ENCODE measurements at regions not wholly inside any gene's neighbourhood (a gene's known extent, or its start where the extent isn't known, plus 50 kb on each side); places are given as distances from the start of the nearest gene placed in this dataset.

DNA sequence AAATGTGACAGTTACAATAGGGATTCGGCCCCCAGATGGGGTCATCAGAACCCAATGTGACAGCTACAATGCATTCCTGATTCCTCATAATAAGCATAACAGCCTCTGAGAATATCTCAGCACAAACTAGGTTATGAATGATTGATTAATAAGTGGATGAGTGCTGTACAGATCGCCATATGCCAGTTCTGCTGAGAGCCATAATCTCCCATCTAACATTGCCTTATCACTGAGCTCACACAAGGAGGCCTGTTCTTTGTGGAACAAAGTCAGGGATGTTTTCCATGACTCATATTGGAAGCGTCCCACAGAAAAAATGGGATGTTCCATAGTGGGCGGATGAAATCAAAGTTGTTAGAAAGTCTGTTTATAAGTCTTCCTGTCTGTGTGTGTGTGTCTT lies 89.6 kb downstream of the KIF4B start:
- in situ Hi-C loops (cut with HindIII; ENCODE audit: low pct_unique_long_range_greater_than_20kb, low sequenced_read_pairs) = no loop called here
- DNase-seq (ENCODE audit: low read depth, low spot score) = no peak

DNA sequence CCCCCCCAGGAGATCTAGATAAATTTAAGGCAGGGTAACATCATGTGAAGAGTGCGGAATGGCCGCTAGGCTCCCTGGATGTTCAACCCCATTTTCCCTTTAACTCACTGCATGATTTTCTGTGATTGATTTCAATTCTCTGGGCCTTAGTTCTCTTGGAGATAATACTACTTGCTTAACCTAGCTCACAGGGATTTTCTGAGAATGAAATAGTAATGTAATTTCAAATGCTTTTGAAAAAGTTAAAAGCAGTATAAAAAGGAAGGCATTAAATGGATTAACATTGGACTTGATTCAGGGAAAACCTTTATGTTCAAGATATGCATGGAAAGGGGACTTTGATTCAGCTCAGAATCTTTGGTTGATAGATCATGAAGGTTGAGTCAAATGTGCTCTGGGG lies 90.9 kb downstream of the KIF4B start:
- in situ Hi-C loops (cut with HindIII; ENCODE audit: low pct_unique_long_range_greater_than_20kb, low sequenced_read_pairs) = no loop called here
- DNase-seq (ENCODE audit: low read depth, low spot score) = no peak

DNA sequence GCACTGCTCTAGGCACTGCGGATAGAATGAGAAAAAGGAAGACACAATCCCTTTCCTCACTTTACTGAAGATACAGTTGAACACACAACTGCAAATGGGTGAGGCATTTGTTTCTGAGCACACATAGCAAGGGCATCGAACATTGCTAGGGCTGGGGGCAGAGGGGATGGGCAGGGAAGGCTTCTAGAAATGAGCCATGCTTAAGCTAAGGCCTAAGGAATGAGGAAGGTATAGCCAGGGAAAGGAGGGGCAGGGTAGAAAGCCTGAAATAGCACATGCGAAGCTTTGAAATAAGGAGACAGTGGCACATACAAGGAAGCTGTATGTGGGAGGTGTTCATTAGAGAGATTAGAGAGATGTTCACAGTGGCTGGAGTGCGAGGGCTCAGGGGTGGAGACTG lies 92.7 kb downstream of the KIF4B start:
- in situ Hi-C loops (cut with HindIII; ENCODE audit: low pct_unique_long_range_greater_than_20kb, low sequenced_read_pairs) = no loop called here
- DNase-seq (ENCODE audit: low read depth, low spot score) = no peak

DNA sequence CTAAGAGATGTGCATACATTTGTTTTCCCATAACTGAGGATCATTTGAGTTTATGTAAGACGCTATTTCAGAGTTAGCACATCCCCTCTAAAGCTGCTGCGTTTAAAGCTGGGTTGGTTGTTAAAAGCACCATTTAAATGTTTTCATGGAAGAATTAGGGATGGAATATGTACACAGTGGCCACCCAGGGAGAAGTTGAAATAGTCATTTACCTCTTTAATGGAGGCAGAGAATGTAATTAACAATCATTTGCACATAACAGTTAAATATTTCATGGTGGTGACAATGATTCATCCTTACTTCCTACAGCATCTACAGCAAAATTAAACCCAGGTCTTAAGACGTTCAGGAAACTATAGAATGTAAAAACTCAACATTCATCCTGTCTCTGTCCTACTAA lies 100.3 kb downstream of the KIF4B start:
- DNase-seq (ENCODE audit: low read depth, low spot score) = no peak
- in situ Hi-C loops (cut with HindIII; ENCODE audit: low pct_unique_long_range_greater_than_20kb, low sequenced_read_pairs) = no loop called here

DNA sequence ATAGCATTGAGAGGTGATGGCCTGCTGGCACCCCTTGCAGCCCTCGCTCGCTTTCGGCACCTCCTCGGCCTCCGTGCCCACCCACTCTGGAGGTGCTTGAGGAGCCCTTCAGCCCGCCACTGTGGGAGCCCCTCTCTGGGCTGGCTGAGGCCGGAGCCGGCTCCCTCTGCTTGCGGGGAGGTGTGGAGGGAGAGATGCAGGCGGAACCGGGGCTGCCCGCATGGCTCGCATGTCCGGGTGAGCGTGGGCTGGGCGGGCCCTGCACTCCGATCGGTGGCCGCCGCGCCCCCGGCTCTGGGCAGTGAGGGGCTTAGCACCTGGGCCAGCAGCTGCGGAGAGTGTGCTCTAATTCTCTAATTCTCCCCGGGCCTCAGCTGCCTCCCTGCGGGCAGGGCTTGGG lies 101.1 kb downstream of the KIF4B start:
- DNase-seq (ENCODE audit: low read depth, low spot score) = no peak
- in situ Hi-C loops (cut with HindIII; ENCODE audit: low pct_unique_long_range_greater_than_20kb, low sequenced_read_pairs) = no loop called here

DNA sequence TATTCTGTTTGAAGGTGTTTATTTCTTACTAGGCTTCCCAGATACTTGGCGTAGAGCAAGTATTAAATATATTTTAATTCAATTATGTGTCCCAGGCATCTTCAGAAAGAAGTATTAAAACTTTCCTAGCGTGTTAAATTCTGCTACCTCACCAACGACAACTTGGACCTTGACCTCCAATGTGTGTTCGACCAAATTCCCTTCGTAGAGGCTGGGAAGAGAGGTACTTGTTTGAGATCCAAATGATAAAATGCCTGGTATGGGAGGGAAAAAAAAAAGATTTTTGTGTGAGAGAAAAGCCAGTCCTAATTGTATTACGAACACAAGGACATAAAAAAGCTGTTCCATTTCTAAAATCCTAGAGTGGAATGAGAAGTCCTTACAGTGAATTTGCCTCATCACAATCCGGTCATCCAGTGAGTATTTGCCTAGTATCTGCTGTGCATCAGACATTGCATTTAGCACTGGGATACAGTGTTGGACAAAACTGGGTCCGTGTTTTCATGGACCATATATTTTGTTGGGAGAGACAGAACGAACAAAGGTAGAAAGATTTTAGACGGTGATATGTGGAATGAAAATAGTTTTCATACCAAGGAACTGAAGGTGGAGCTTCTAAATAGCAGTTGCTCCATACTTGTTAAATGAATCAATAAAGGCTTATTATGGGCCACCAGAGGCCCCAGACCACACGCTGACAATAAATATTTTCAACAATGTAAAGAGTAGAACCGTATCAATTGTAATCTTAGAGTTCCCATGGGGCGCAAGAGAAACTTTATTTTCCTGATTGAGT lies 103.1 kb downstream of the KIF4B start:
- in situ Hi-C loops (cut with HindIII; ENCODE audit: low pct_unique_long_range_greater_than_20kb, low sequenced_read_pairs) = no loop called here
- no peak for DNase-seq (ENCODE audit: low read depth, low spot score)

DNA sequence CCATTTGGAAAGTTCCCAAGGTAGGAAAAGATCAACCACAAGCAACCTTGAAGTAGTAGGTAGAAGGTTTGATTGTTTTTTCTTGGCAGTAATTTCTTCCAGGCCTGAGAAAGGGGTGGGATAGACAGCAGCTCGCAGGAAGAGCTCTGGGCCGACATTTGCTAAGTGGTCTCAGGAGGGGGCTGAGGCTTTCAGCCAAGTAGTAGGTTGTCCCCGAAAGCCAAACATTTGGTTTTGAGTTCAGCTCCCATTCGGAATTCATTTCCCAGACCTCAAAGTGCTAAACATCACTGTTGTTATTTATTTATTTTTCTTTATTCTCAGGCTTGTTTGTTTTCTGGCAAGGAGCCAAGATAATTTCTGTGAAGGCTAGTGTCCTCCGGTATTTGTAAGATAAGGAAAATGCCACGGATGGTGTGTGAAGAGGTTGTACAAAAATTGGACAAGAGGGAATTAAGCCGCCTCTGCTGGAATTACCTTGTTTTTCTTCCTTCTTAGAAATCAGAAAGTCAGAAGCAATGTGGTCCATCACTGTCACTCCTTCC lies 112.1 kb downstream of the KIF4B start:
- in situ Hi-C loops (cut with HindIII; ENCODE audit: low pct_unique_long_range_greater_than_20kb, low sequenced_read_pairs) = no loop called here
- DNase-seq (ENCODE audit: low read depth, low spot score) = no peak

DNA sequence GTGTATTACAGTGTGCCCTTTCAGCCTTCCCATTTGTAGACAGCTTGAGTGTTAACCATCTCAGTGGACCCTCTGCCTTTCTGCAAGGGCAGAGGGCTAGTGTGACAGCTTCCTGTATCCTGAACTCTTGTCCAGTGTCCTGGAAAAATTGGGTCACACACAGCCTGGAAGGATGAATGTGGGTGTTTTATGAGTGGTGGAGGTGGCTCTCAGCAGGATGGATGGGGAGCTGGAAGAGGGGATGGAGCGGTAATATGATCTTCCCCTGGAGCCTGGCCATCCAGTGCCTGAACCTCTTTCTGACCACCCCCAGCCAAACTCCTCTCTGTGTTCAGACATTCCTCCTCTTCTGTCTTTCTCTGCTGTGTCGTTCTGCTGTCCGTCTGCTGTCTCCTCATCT lies 113.0 kb downstream of the KIF4B start:
- DNase-seq (ENCODE audit: low read depth, low spot score) = no peak
- in situ Hi-C loops (cut with HindIII; ENCODE audit: low pct_unique_long_range_greater_than_20kb, low sequenced_read_pairs) = no loop called here

DNA sequence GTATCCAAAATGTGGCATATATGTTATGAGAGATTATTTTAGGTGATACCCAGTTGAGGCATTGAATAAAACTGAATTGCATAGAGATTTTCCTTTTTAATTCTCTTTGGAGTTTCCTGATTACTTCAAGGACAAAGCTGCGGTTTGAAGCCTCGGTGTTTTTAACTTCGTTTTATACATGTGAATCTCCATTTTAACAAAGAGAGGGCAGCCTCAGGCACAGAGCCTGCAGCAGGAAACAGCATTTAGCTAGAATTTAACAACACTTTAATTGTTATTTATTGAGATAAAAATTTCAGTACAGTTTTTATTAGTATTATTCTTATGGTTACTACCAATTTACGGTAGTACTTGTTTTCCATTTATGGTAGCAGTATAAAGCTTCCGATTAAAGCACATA lies 114.0 kb downstream of the KIF4B start:
- in situ Hi-C loops (cut with HindIII; ENCODE audit: low pct_unique_long_range_greater_than_20kb, low sequenced_read_pairs) = no loop called here
- no peak for DNase-seq (ENCODE audit: low read depth, low spot score)

DNA sequence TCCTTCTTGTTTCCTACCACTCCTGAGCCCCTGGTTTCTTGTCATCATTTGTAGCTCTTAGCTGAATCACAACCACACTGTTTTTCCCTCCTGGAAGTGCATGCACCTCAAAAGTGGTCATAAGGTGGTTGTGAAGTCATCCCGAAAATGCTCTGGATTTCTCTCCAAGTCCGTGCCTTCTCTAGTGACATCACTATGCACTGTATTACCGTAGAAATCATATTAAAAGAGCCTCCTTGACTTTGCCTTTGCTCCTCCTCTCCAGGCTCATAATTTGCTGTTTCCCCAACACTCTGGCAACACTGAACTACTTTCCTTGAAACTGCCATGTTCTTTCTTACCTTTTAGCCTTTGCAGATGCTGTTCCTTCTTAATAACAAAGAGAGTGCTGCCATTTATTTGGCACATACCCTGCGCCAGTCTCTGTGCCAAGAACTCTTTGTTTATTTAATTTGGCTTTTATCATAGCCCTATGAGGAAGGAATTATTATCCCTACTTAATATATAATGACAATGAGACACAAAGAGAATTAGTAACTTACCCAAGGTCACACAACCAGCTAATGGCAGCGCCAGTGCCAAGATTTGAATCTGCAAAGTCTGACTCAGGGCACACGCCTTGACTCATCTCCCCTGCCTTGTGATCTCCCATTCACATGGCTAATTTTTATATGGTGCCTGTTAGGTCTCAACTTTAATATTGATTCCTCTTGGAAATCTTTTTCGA lies 115.4 kb downstream of the KIF4B start:
- DNase-seq (ENCODE audit: low read depth, low spot score) = no peak
- in situ Hi-C loops (cut with HindIII; ENCODE audit: low pct_unique_long_range_greater_than_20kb, low sequenced_read_pairs) = no loop called here

DNA sequence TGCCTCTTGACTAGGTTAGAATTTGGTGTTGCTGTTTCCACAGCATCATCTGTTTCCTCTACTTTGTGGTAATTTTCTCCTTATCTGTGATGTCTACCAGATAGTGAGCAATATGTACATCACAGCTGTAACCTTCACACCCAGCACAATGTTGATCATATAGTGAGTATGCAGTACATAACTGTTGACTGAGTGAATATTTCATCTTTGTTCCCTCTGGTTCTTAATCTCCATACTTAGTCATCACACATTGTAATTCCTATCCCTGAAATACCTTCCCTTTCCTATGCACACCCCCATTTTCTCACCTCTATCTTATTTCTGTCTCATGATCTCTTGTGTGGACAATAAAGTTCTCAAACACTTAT lies 115.9 kb downstream of the KIF4B start:
- in situ Hi-C loops (cut with HindIII; ENCODE audit: low pct_unique_long_range_greater_than_20kb, low sequenced_read_pairs) = no loop called here
- DNase-seq (ENCODE audit: low read depth, low spot score) = no peak

DNA sequence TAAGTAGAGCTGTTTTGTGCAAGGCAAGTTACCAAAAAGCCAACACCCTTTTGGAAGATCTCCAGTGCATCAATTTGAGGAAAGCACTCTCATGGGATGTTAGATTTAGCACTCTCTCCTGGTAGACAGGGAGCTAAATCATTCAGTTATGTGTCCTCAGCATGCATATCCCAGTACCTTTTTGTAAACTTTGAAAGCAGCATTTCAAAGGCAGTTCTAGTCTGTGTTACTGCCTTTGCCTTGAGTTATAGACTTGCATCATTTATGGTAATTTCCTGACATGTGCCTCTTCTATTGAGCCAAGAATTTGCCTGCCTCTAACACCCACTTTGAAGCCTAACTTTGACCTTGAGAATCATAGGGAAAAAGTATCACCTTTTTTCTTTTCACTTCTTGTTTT lies 120.6 kb downstream of the KIF4B start:
- in situ Hi-C loops (cut with HindIII; ENCODE audit: low pct_unique_long_range_greater_than_20kb, low sequenced_read_pairs) = no loop called here
- DNase-seq (ENCODE audit: low read depth, low spot score) = no peak

DNA sequence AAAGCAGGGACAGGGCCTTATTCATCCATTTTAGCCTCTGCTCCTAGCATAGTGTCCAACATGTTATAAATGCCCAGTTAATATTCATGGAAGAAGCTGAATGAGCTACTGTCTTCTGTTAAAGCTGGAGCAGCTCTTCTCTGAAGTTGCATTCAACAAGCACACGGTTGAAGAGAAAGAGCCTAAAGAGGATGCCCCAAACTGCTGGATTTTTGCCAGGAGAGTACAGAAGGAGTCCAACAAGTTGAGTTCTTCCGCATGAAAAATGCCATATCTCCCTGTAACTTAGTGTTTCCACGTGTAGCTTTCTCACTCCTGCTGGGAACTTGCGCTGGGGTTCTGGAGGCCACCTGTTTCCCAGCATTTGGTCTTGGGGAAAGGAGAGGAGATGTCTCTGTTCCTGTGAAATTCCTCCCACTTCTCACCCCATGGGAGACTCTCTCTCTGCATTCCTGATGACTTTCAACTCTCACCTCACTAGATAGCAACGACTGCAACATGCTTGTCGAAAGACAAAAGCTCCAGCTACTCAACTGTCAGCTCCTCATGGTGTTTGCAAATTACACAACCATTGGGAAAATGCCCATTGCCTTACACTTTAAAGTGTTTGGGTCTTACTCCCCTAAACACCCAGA lies 122.8 kb downstream of the KIF4B start:
- in situ Hi-C loops (cut with HindIII; ENCODE audit: low pct_unique_long_range_greater_than_20kb, low sequenced_read_pairs) = no loop called here
- DNase-seq (ENCODE audit: low read depth, low spot score) = peak; percentile 17

DNA sequence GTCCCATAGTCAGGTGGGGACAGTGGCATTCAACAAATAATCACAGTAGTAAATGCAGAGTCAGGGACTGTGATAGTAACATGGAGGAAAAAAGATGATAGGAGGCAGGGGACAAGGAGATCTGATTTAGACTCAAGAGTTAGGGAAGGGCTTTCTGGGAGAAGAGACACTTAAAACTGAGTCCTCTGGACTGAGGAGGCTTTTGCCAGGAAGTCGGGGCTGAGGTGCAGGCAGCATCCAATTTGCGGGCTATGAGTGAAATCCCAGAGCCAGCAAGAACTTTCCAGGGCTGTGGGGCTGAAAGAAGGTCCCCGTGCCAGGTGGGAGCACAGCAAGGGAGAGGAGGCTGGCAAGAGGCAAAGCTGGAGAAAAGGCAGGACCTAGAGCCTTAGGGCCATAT lies 124.1 kb downstream of the KIF4B start:
- no peak for DNase-seq (ENCODE audit: low read depth, low spot score)
- in situ Hi-C loops (cut with HindIII; ENCODE audit: low pct_unique_long_range_greater_than_20kb, low sequenced_read_pairs) = no loop called here

DNA sequence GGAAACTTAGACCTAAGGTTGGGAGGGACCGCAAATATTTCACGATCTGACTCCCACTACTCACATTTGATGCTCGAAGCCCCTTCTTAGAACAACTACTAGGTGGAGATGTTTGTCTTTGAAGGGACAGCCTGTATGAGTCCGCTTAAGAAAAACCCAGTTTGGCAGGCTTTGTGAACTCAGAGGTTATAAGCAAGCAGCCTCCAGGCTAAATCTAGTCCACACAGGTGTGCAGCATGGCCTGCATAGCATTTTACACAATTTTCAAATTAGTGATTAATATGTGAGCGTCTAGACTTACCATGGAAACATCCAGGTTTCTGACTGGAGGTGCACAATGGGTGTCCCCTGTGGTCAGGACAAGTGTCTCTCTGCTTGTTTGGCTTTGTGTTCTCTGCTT lies 127.1 kb downstream of the KIF4B start:
- in situ Hi-C loops (cut with HindIII; ENCODE audit: low pct_unique_long_range_greater_than_20kb, low sequenced_read_pairs) = no loop called here

DNA sequence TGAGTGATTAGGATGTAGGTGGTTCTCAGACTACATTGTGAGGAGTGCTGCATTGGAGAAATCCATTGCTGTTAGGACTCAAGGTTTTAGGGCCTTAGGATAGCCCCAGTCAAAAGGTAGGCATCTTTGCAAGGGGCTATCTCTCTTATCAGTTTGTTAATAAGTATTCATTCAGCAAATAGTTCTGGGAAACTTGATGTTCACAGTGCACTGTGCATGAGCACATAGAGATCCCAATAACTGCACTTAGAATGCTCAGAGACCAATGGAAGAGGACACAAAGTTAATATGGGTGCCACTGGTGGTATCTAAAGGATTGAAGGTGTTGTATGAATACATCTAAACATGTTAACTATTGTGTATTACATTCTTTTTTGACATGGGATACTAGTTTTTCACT lies 131.4 kb downstream of the KIF4B start:
- in situ Hi-C loops (cut with HindIII; ENCODE audit: low pct_unique_long_range_greater_than_20kb, low sequenced_read_pairs) = no loop called here
- no peak for DNase-seq (ENCODE audit: low read depth, low spot score)

More for the DNA sequence above, 127.1 kb downstream of the KIF4B start:
- DNase-seq (ENCODE audit: low read depth, low spot score) = no peak

DNA sequence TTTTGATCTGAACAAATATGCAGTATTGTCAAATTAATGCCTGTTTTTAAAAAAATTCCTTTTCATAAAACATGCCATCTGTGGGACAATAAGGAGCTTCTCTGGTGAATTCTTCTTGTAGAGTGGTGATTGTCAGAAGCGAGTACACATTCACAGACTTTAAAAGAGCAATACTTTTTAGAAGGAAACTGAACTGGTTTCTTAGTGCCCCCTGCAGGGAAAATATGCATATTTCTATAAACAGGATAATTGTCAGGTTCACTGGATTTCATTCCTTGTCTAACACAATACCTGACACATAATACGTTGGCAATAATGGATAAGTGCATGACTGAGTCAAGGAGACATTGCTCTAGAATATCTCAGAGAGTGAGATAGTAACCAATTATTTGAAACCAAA lies 133.7 kb downstream of the KIF4B start:
- in situ Hi-C loops (cut with HindIII; ENCODE audit: low pct_unique_long_range_greater_than_20kb, low sequenced_read_pairs) = no loop called here
- DNase-seq (ENCODE audit: low read depth, low spot score) = peak; percentile 24

DNA sequence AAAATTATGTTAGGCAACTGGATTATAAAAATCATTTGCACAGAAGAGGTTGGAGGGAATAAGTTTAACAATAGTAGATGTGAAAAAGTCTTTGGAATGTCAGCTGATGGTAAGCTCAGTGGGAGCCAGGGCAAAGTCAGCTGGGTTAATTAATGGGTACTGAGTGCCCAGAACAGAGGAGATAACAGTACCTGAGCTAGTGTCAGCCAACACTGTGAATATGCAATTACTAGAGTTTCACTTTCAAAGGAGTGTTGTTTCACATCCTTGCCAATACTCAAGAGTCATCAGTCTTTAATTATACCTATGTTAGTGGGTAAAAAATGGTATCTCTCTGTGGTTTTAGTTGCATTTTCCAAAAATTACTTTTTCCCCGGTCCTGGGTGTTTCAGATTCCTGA lies 135.1 kb downstream of the KIF4B start:
- in situ Hi-C loops (cut with HindIII; ENCODE audit: low pct_unique_long_range_greater_than_20kb, low sequenced_read_pairs) = no loop called here
- no peak for DNase-seq (ENCODE audit: low read depth, low spot score)

DNA sequence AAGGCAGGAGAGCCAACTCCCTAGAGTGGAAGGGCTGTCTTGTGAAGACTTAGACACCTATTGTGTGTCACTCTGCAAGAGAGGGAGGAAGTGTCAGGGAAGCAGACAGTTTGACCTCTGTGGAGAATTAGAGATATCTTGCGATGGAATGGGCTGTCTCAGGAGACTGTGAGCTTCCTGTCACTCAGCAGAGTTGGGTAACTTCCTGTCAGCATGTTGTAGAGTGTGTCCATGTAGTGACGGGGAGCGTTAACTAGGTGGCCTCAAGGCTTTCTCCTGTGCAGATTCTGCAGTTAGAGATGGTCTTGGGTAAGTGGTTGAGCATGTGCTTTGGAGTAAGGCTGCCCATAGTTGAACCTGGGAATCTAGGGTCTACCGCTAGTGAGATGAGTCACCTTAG lies 136.5 kb downstream of the KIF4B start:
- peak; percentile 20 for DNase-seq (ENCODE audit: low read depth, low spot score)
- in situ Hi-C loops (cut with HindIII; ENCODE audit: low pct_unique_long_range_greater_than_20kb, low sequenced_read_pairs) = no loop called here
